CD4-positive, alpha-beta T cell treated with Interleukin-17A for 4 hours (primary cell): ENCODE measurements at regions not wholly inside any gene's neighbourhood (a gene's known extent, or its start where the extent isn't known, plus 50 kb on each side); places are given as distances from the start of the nearest gene placed in this dataset.
"Not testable (repeated sequence)": the region's sequence is repeated elsewhere in the genome, so short reads cannot be mapped to it uniquely, and the experiment has no call there.

Experiments used
- DNase-seq: peaks from one replicate; pipeline ENCODE4 v3.0.0-alpha.2; 2020; ENCODE audit warnings: mixed read lengths

GRCh38 chr2:166381-166780 is 97.5 kb downstream of the SH3YL1 start:
- peak; percentile 8 for DNase-seq

- no peak for DNase-seq
Observed at GRCh38 chr2:165530-165929, 98.3 kb downstream of the SH3YL1 start.

GRCh38 chr2:162473-163382 is 101.1 kb downstream of the SH3YL1 start:
- no peak for DNase-seq

- no peak for DNase-seq
Observed at GRCh38 chr2:161729-162128, 102.1 kb downstream of the SH3YL1 start.

GRCh38 chr2:151553-152334 is 105.4 kb upstream of the FAM110C start:
- DNase-seq, result no peak

GRCh38 chr2:145407-145806 is 99.1 kb upstream of the FAM110C start:
- DNase-seq, result no peak

DNA sequence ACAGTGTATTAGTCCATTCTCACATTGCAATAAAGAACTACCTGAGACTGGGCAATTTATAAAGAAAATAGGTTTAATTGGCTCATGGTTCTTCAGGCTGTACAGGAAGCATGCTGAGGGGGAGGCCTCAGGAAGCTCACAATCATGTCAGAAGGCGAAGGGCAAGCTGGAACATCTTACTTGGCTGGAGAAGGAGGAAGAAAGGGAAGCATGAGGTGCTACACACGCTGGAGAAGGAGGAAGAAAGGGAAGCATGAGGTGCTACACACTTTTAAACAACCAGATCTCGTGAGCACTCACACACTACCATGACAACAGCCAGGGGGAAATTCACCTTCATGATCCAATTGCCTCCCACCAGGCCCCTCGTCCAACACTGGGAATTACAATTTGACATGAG is 95.3 kb upstream of the FAM110C start:
- no peak for DNase-seq

GRCh38 chr2:136666-137065 is 90.4 kb upstream of the FAM110C start:
- DNase-seq, result no peak

- DNase-seq, result no peak
Observed at GRCh38 chr2:133675-134593, 87.6 kb upstream of the FAM110C start.

DNA sequence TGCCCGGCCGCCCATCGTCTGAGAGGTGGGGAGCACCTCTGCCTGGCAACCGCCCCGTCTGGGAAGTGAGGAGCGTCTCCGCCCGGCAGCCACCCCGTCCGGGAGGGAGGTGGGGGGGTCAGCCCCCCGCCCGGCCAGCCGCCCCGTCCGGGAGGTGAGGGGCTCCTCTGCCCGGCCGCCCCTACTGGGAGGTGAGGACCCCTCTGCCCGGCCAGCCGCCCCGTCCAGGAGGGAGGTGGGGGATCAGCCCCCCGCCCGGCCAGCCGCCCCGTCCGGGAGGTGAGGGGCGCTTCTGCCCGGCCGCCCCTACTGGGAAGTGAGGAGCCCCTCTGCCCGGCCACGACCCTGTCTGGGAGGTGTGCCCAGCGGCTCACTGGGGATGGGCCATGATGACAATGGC is 80.5 kb upstream of the FAM110C start:
- not testable (repeated sequence) for DNase-seq

DNA sequence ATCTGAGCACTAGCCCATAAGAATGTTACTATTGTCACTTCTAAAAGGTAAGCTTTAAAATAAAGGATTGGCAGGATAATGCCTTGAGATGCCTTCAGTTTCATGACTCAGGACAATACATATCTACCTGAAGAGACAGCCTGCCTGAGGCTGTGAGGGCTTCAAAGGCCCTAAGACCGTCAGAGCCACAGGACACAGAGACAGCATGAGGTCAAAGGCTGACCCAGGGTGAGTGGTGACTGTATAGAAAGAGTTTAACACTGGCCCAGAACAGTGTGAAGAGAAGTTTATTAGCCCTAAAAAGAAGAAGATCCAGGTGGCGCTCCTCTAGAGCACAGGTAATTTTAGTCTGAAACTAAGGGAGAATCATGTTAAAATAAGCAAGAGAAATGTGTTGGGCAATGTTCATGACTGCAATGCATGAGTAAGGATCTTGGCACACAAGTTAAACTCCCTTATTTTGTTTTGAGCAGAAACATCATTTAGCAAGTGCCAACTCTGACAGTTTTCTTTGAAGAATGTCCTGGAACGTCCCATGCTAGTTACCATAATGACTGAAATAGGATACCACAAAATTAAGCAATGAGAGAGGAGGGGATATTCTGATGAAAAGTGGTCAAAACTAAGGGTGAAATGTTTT is 78.1 kb upstream of the FAM110C start:
- no peak for DNase-seq

DNA sequence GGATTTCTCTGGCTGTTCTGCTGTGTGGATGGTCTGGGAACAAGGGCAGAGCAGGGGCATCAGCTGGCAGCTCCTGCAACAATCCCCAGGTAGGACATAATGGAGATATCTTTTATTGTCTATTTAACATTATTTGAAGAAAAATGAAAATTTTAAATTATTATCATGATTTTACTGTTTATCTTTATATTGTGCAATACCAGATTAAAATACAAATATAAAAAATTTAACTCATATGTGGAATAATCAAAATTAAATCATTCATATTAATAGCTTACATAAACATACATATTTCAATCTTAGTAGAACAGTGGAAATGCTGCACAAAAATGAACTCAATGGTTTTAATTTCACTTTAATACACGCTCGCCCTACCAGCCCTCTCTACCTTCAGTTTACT is 70.6 kb upstream of the FAM110C start:
- DNase-seq, result no peak

DNA sequence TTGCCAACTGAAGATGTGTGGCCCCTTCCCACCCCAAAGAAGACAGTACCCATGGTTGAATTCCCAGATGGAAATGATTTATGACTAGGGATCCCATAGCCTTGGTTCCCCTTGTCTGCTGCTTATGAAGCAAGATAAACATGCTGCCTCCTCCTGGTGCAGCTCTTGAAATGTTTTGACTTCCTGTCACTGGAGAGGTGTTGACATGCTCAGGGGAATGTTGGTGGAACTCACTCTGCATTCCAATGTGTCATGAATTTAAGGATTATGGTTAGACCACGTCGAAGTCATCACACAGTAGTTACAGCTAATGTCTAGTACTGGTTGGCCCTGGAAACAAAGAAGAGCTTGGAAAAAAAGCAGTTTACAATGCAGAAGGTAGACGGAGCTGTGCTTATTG is 69.0 kb upstream of the FAM110C start:
- DNase-seq, result no peak

DNA sequence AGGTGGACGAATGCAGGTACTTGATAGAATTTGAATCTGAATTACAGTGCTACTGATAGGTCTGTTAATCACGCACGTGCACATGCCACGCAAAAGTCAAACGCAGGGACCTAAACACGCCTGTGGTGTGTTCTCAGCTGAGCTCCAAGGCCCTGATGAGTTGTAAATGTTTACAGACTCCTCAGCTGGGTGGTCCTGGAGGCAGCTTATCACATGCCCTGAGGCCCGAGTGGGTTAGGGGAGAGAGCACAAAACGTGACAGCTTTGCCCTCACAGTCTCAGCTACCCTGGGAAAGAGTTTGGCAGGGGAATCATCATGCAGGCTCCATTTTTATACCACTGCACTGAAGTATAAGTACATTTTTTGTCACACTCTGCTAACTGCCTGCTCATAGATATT is 68.3 kb upstream of the FAM110C start:
- no peak for DNase-seq

- DNase-seq, result no peak
Observed at GRCh38 chr2:109998-110397, 63.7 kb upstream of the FAM110C start.

- no peak for DNase-seq
Observed at GRCh38 chr2:108920-109809, 62.9 kb upstream of the FAM110C start.

DNA sequence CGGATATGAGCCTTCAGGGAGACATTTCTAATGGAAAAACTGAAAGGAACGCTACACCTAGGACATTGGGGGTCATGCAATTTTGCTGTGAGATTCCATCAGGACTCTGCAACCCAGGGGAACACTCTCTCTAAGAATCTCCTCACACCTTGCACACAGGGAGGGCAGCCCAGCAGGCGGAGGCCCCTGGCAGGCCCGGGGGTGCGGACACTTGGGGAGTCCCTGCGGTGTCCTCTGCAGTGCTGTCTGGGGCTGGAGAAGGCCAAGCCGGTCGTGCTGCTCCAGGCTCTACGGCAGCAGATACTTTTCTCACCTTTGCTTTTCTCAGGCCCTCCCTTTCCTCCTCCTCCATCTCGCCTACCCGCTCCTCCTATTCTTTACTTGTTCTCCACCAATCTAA is 54.7 kb upstream of the FAM110C start:
- DNase-seq, result no peak
